ENCODE measurements at regions not wholly inside any gene's neighbourhood (a gene's known extent, or its start where the extent isn't known, plus 50 kb on each side); places are given as distances from the start of the nearest gene placed in this dataset.

- WGBS, 2 donors: 66 to 83% methylated on average over 3 of the region's 3 CpGs
- TF ChIP-seq CTCF (IDR thresholded peaks at IDR 0.05): no peak
- intact Hi-C loops (cut with DNase I): no loop called here
- ATAC-seq (no peak), DNase-seq (no peak)
- H3K36me3 ChIP-seq: no peaks in the 10 kb centered on the region
- H3K9me3 ChIP-seq: peaks cover 0 to 4% (median 0%) of the 10 kb centered on the region in 11 donors
- no peaks in the 10 kb centered on the region for H3K4me1 ChIP-seq
- H3K4me3 ChIP-seq: no peak overlapping the region
- no peak overlapping the region for H3K27ac ChIP-seq
- no peaks in the 10 kb centered on the region for H3K27me3 ChIP-seq
These were observed 661.5 kb upstream of the ADGRL4 start for GRCh38 chr1:79667848-79668696.

- Histone ChIP-seq H3K27me3 (no peaks in the 10 kb centered on the region), H3K27ac (no peak overlapping the region), H3K9me3 (peaks cover 0 to 4% (median 0%) of the 10 kb centered on the region in 11 donors), H3K4me3 (no peak overlapping the region), H3K36me3 (no peaks in the 10 kb centered on the region), H3K4me1 (no peaks in the 10 kb centered on the region)
- WGBS, 2 donors: 93 to 95% methylated on average over 2 of the region's 2 CpGs
- no peak for DNase-seq
- no peak for ATAC-seq
- no peak for TF ChIP-seq CTCF (IDR thresholded peaks at IDR 0.05)
- intact Hi-C loops (cut with DNase I): no loop called here
These were observed 660.6 kb upstream of the ADGRL4 start for GRCh38 chr1:79667166-79667565.

GRCh38 chr1:79663916-79664315, 657.4 kb upstream of the ADGRL4 start:
- no peak overlapping the region for H3K27ac ChIP-seq
- ATAC-seq (no peak), DNase-seq (no peak)
- no peaks in the 10 kb centered on the region for H3K27me3 ChIP-seq
- 49 to 56% methylated on average over 2 of the region's 2 CpGs for WGBS, 2 donors
- H3K4me1 ChIP-seq: no peaks in the 10 kb centered on the region
- H3K9me3 ChIP-seq: peaks cover 0 to 4% (median 0%) of the 10 kb centered on the region in 11 donors
- no peak overlapping the region for H3K4me3 ChIP-seq
- no peaks in the 10 kb centered on the region for H3K36me3 ChIP-seq
- TF ChIP-seq CTCF (IDR thresholded peaks at IDR 0.05): no peak
- intact Hi-C loops (cut with DNase I): no loop called here

- no peak for DNase-seq
- no peak for TF ChIP-seq CTCF (IDR thresholded peaks at IDR 0.05)
- no peaks in the 10 kb centered on the region for H3K36me3 ChIP-seq
- H3K4me1 ChIP-seq: no peaks in the 10 kb centered on the region
- H3K9me3 ChIP-seq: peaks cover 0 to 4% (median 0%) of the 10 kb centered on the region in 11 donors
- no peak for ATAC-seq
- 60 to 75% methylated on average over 1 of the region's 1 CpG for WGBS, 2 donors
- no peak overlapping the region for H3K27ac ChIP-seq
- H3K27me3 ChIP-seq: no peaks in the 10 kb centered on the region
- intact Hi-C loops (cut with DNase I): no loop called here
- H3K4me3 ChIP-seq: no peak overlapping the region
These were observed 656.1 kb upstream of the ADGRL4 start for GRCh38 chr1:79662596-79662995.
